ENCODE measurements at regions not wholly inside any gene's neighbourhood (a gene's known extent, or its start where the extent isn't known, plus 50 kb on each side); places are given as distances from the start of the nearest gene placed in this dataset.
A peak's percentile ranks its signal among the peaks of the same experiment; 100 is the strongest.

DNA sequence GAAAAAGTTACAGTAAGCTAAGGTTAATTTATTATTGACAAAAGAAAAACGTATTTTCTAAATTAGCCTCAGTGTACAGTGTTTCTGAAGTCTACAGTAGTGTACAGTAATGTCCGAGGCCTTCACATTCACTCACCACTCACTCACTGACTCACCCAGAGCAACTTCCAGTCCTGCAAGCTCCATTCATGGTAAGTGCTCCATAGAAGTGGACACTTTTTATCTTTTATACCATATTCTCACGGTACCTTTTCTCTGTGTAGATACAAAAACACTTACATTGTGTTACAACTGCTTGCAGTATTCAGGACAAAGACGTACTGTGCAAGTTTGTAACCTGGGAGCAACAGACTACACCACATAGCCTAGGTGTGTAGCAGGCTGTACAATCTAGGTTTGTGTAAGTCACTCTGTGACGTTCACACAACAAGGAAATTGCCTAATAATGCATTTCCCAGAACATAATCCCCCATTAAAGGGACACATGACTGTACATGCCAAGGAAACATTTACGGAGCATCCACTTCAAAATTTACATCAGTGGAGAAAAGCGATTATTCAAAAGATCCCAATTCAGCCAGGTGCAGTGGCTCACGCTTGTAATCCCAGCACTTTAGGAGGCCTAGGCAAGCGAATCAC lies 133.4 kb downstream of the BANF2 start:
- ATAC-seq = no peak
- RAD21 ChIA-PET (ENCODE audit: low non-redundant PET in 1 of 2, low total read pairs in 2 of 2, uncharacterized antibody in 2 of 2, unreplicated experiment in 2 of 2) = no interaction called here
- Histone ChIP-seq H3K79me2 (ENCODE audit: insufficient read depth, low read length) (no peaks in the 10 kb centered on the region), H2AFZ (ENCODE audit: low read depth, low read length, poor library complexity, severe bottlenecking) (no peak overlapping the region), H3K36me3 (ENCODE audit: control insufficient read depth in 1 of 2, insufficient read depth in 2 of 2, low read length in 2 of 2) (no peaks in the 10 kb centered on the region), H3K4me1 (ENCODE audit: control insufficient read depth in 1 of 2, insufficient read depth in 2 of 2, low read length in 2 of 2) (peaks cover 30 to 32% of the 10 kb centered on the region in 2 experiments), H3K27me3 (ENCODE audit: insufficient read depth, low read length) (no peaks in the 10 kb centered on the region), H3K9ac (ENCODE audit: low read length) (no peak overlapping the region), H3K4me3 (replicated peaks in 1 of 2; ENCODE audit: low read depth in 1 of 2, low read length in 2 of 2) (no peak overlapping the region), H3K27ac (ENCODE audit: low read depth, low read length) (no peak overlapping the region), H3K4me2 (ENCODE audit: low read length) (0 out of 2 replicates have a peak overlapping the region, but pooled peaks have one; percentile 1), H3K9me2 (ENCODE audit: insufficient read depth) (no peaks in the 10 kb centered on the region), H3K9me3 (ENCODE audit: control insufficient read depth in 1 of 2, insufficient read depth in 1 of 2, low read depth in 1 of 2, low read length in 2 of 2) (no peaks in the 10 kb centered on the region), H4K20me1 (ENCODE audit: insufficient read depth) (no peaks in the 10 kb centered on the region)
- DNase-seq (ENCODE audit: low read depth, low spot score) = no peak
- POLR2A ChIA-PET = interaction anchor here (1.0 kb wide), 1 partner anchor 38 kb away, joined by 3 read pairs; no protein-coding TSS in a partner anchor
- TF ChIP-seq, protein P1, sequence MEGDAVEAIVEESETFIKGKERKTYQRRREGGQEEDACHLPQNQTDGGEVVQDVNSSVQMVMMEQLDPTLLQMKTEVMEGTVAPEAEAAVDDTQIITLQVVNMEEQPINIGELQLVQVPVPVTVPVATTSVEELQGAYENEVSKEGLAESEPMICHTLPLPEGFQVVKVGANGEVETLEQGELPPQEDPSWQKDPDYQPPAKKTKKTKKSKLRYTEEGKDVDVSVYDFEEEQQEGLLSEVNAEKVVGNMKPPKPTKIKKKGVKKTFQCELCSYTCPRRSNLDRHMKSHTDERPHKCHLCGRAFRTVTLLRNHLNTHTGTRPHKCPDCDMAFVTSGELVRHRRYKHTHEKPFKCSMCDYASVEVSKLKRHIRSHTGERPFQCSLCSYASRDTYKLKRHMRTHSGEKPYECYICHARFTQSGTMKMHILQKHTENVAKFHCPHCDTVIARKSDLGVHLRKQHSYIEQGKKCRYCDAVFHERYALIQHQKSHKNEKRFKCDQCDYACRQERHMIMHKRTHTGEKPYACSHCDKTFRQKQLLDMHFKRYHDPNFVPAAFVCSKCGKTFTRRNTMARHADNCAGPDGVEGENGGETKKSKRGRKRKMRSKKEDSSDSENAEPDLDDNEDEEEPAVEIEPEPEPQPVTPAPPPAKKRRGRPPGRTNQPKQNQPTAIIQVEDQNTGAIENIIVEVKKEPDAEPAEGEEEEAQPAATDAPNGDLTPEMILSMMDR (IDR thresholded peaks at IDR 0.05 in 2 of 3, conservative IDR thresholded peaks at IDR 0.05 in 1 of 3; ENCODE audit: borderline replicate concordance in 1 of 3, insufficient read depth in 1 of 3, low read depth in 2 of 3, low read length in 2 of 3) = no peak
- TF ChIP-seq SIN3A (IDR thresholded peaks at IDR 0.05; ENCODE audit: low read depth) = no peak
- no peak for TF ChIP-seq RAD21 (IDR thresholded peaks at IDR 0.05; ENCODE audit: low read depth)
- TF ChIP-seq EGR1 (IDR thresholded peaks at IDR 0.05; ENCODE audit: low read depth) = no peak
- TF ChIP-seq CEBPB (IDR thresholded peaks at IDR 0.05; ENCODE audit: low read depth) = no peak
- no peak for TF ChIP-seq SP1 (IDR thresholded peaks at IDR 0.05; ENCODE audit: low read depth)
- TF ChIP-seq CBX3 (IDR thresholded peaks at IDR 0.05; ENCODE audit: low read depth) = no peak
- TF ChIP-seq JUND (IDR thresholded peaks at IDR 0.05) = no peak
- no peak for TF ChIP-seq EZH2 (IDR thresholded peaks at IDR 0.05)
- no TSS peak for BruUV-seq (replicated peaks)
- CTCF ChIA-PET = no interaction called here
- intact Hi-C loops (cut with micrococcal nuclease) = no loop called here

All from HCT116 (cell line).